ENCODE measurements at regions not wholly inside any gene's neighbourhood (a gene's known extent, or its start where the extent isn't known, plus 50 kb on each side); places are given as distances from the start of the nearest gene placed in this dataset.

DNA sequence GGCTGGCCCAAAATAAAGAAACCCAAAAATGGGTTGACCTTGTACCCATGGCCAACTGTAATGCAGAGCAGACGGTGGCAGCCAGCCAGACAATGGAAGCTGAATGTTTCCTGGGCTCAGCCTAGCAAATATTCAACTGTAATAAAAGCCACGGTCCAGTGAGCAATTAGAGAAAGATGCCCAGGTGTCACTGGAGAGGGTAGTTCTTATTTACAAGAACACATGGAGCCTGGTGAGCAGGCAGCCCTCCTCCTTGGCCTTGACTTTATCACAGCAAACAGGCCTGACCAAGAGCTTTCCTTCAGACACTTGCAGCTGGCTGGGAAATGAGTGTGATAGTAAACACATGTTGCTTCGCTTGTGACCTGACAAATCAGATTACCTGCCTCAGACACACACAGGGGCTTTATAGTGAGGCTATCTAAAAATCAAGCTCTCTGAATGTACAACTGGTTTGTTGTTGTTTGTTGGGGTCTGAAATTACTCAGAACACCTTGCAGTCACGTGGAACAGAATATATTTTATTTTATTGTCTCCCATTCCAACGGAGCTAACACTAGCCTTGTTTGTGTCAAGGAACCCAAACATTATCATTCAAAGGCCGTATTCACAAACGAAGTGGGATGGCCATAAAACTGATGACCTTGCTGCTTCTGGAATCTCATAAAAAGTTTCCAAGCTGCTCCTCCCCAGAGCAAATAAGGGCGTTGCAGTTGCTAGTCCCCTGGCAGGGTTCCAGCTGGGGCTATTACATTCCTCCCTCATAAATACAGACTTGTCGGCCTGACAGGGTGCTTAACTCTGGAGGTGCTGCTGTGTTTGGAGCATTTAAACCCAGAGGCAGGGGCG lies 161.1 kb downstream of the BBOX1 start:
- intact Hi-C loops (cut with DNase I) = loop anchor here (5.0 kb wide), 1 partner anchor 286 kb away; no protein-coding TSS in a partner anchor
- DNase-seq (ENCODE audit: missing footprints) (peak; percentile 73), ATAC-seq (peak; percentile 74)

DNA sequence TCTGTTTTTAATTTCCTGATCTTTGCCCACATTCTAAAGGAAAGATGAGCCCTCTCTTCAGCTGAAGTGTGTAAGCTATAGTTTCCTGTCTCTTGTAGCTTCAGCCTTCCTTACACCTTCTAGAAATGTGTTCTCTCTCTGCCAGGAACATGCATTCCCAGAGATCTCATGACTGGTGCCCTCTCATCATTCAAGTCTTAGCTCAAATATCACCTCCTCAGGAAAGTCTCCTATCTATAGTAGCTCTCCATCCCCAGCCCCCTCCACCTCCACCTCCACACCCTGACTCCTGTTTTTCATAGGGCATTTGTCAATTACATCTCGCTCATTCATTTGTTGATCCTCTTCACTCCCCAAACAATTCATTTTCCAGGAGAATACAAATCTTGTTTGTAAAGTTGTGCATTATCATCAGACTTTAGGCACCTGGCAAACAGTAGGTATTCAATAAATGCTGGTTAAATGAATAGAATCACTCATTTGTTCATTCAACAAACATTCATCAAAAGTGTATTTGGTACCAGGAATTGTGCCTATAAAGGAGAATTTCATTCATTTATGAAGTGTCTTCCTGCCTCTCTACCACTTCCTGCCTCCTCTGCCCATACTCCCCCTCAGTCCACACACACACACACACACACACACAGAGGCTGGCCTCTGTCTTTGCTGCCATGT lies 160.3 kb downstream of the BBOX1 start:
- DNase-seq (ENCODE audit: missing footprints) (no peak), ATAC-seq (no peak)
- intact Hi-C loops (cut with DNase I) = loop anchor here (5.0 kb wide), 1 partner anchor 286 kb away; no protein-coding TSS in a partner anchor

DNA sequence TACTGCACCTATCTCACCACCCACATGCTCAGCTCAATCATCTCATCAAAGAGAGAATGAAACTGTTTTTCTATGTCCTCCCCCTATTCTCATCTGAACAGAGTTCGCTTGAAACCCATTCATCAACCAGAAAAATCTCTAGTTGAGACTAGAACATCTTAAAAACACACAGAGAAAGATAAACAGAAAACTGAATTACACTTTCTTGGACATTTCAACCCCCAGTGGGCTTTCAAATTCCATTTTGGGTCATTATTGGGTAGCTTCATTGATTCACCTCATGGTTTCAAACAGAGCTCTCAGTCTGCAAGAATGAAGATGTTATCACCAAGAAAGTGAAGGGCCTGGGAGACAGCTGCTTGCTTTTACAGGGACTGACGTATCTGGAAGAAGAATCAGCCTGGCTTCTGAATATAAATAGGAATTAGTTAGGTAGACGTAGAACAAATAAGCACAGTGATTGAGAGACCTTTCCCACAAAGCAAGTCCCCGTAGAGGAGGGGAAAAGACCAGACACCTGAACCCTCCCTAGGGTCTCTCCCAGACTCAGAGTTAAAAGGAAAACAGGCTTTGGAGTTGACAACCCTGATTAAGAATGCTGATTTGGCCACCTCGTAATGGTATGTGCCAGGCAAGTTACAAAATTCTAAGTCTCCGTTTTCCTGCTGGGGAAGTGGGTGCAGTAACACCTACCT lies 155.7 kb downstream of the BBOX1 start:
- no peak for DNase-seq (ENCODE audit: missing footprints)
- intact Hi-C loops (cut with DNase I) = no loop called here
- no peak for ATAC-seq

DNA sequence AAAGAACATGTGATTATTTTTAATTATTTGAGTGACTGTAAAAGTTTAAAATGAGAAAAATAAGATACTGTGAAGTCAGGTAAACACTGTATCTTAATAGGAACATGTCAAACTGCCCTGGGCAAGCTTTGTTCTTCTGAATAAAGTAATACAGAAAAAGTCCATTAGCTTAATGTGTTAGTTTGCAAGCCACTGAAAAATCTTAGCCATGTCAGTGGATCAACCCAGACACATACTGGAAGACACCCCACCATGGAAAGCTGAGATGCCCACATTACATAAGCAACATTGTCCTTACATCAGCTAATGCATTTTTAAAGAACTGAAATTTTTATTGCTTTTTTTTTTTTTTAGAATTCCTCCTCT lies 155.2 kb downstream of the BBOX1 start:
- DNase-seq (ENCODE audit: missing footprints) (no peak), ATAC-seq (no peak)
- intact Hi-C loops (cut with DNase I) = no loop called here

DNA sequence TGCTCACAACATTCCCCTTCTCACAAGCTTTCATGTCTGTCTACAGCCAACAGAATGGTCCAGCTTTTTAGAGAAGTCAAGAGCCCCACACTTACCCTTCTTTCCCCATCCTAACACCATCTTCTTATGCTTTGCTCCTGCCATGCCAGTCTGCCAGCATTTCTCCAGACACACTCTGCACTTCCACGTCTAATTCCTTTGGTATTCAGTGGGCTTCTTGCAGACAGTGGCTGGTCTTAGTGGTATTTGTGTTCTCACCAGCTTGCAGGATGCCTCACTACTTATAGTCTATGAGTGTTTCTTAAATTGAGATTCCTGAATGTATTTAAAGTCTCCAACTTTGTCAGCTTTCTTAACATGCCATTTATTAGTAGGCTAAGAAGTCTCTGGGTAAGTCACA lies 154.4 kb downstream of the BBOX1 start:
- DNase-seq (ENCODE audit: missing footprints) (no peak), ATAC-seq (no peak)
- intact Hi-C loops (cut with DNase I) = no loop called here

DNA sequence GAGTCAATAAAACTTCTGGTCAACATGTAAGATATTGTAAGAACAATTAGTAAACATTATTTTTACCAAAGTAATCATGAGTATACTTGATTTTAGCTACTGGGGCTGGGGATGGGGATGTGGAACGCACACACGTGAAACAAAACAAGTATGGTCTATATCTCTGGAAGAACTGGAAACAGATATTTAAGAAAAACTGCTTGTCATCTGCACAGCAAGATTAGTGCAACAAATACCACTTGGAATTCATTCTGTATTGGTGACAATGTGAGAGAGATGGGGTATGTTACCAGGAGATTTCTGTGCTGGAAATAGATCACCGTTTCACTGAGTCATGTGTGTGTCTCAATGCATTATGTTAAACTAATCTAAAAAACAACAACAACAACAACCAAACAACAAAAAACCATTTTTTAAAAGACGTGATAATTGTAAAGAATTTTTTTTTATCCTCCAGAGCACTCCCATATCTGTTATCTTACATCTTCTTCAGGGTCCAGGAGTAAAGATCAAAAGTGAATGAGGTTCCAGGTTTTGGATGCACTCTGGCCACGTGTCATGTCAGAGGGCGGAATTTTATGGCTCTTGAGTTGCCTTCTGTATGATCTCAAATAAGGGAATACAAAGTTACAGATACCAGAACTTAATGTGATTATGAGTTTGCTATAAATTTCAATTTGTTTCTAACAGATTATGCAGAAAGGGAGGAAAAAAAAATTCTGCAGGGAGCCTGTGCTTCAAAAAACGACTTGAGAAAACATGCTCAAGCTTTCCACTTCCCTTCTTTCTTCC lies 153.0 kb downstream of the BBOX1 start:
- DNase-seq (ENCODE audit: missing footprints) = no peak
- intact Hi-C loops (cut with DNase I) = no loop called here
- no peak for ATAC-seq

DNA sequence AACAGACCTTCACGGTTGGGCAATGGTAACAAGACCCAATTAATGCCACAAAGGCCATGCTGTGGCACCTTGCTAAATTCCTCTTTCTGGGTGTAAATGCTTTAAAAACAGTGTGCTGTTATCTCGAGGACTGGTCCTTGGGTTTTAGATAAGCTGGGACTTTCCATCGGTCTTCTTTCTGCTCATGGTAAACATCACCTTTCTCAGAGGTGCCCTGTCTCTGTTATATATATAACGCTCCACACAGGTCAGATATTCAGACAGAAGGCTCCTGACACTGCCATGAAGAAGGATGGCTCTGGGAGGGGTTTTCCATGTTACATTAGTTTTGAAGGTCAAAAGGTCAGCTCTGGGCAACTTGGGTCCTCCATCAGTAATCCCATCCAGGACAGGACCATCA lies 151.6 kb downstream of the BBOX1 start:
- intact Hi-C loops (cut with DNase I) = no loop called here
- DNase-seq (ENCODE audit: missing footprints) (no peak), ATAC-seq (no peak)

DNA sequence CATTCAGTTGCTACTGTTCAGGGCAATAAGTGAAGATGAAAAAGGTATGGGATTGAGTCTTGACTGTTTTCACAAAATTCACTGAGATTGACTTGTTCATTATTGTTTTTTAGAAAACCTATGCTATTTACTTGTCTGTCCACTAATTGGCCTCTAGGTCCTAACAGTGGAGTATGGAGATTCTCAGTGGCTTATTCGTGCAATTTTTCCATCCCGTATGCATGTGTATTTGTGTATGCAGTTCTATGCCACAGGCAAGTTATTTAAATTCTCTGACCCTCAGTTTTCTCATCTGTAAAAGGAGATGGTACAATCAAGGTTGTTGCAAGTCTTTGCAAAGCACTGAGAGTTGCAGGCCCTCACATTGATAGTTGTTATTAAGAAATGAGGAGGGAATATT lies 151.0 kb downstream of the BBOX1 start:
- DNase-seq (ENCODE audit: missing footprints) = no peak
- no peak for ATAC-seq
- intact Hi-C loops (cut with DNase I) = no loop called here

DNA sequence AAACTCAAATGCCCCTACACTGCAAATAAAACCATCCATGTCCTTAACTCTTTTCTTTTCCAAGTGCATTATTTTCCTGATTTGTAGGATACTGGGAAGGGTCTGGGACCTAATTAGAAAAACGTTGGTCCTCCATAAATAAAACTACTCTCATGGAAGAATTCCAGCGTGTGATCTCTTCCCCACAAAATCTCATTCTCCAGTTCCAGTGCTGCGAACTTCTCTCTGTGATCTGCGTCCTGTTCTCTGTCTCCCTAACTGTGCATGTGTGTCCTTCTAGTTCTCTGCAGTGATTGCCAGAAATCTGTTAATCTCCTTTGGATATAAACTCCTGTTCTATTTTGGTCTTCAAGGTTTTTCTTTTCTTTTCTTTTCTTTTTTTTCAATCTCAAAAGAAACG lies 148.1 kb downstream of the BBOX1 start:
- no peak for ATAC-seq
- intact Hi-C loops (cut with DNase I) = loop anchor here (10.0 kb wide), 1 partner anchor 166 kb away; no protein-coding TSS in a partner anchor
- no peak for DNase-seq (ENCODE audit: missing footprints)

DNA sequence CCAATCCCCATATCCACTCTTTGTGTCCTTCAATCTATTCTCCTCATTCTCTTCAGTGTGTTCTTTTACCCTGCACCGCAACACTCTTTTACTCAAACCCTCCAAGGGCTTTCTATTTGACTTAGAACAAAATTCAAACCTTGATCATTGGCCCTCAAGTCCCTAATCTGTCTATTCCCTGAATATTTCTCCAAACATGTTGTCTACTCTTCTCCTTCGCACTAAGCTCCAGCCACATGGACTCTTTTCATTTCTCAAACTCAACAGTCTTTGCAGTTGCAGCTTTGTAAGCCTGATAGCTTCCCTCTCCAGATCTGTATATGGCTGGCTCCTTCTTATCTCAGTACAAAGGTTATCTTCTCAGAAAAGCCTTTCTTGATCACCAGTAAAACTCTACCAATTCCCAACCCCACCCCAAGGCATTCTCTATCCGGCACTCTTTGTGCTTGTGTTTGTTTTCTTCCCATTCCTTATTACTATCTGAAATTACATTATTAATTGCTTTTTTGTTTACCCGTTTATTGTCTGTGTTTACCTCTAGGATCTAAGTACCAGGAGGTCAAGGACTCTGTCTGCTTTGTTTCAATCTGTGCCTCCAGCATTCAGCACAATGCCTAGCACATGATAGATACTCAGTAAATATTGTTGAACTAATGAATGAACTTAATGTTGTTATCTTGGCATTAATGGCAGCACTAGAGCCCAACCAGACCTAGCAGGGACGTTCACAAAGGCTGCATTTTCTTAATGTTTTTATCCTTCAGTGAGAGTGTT lies 147.4 kb downstream of the BBOX1 start:
- intact Hi-C loops (cut with DNase I) = loop anchor here (10.0 kb wide), 1 partner anchor 167 kb away; no protein-coding TSS in a partner anchor
- ATAC-seq (no peak), DNase-seq (ENCODE audit: missing footprints) (no peak)

DNA sequence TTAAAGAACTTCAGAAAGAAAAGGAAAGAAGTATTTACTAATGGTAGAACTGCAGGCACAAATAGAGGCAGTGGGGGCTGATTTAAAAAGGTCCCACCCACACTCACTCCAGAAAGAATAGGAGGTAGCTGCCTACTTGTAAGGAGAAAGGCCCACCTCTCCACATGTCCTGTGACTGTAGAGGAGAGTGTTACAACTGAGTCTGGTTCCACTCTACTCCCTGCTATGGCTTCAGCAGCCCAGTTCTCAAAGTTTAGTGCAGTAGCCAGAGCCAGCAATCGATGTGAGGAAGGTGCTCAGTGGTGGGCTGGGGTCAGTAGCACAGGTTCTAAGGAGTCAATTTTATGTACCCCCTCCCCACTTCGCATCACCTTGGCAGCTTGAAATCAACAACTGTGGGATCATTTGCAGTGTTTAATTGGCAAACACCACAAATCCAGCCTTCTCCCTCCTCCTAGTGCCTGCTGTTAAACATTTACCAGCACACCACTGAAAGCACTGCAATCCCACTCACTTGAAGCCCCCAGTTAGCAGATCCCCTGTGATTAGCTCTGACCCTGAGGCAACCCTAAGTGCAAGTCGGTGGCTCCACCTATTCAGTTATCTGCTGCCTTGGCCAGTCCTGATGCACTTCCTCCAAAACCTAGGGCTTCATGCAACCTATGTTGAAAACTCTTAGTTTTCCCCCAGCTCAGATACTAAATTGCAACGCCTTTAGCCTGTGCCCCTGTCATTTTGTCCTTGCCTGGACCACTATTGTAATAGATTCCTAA lies 146.6 kb downstream of the BBOX1 start:
- no peak for ATAC-seq
- no peak for DNase-seq (ENCODE audit: missing footprints)
- intact Hi-C loops (cut with DNase I) = loop anchor here (10.0 kb wide), 1 partner anchor 168 kb away; no protein-coding TSS in a partner anchor

DNA sequence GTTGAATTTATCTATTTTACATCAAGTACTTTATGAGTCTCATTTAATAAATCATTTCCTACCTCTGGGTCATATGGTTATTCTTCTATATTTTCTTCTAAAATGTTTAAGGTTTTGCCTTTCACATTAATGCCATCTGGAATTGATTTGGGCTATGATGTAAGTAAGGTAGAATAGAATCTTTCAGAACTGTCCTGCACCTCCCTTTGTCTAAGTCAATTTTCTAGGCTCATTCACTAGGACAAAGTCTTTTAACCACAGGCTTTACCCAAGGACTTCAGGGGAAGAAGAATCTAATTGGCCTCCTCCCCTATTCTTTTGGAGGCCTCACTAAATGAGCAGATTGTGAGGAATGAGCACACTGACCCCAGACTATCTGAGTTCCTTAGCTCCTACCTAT lies 146.0 kb downstream of the BBOX1 start:
- intact Hi-C loops (cut with DNase I) = loop anchor here (10.0 kb wide), 1 partner anchor 168 kb away; no protein-coding TSS in a partner anchor
- ATAC-seq (no peak), DNase-seq (ENCODE audit: missing footprints) (no peak)

DNA sequence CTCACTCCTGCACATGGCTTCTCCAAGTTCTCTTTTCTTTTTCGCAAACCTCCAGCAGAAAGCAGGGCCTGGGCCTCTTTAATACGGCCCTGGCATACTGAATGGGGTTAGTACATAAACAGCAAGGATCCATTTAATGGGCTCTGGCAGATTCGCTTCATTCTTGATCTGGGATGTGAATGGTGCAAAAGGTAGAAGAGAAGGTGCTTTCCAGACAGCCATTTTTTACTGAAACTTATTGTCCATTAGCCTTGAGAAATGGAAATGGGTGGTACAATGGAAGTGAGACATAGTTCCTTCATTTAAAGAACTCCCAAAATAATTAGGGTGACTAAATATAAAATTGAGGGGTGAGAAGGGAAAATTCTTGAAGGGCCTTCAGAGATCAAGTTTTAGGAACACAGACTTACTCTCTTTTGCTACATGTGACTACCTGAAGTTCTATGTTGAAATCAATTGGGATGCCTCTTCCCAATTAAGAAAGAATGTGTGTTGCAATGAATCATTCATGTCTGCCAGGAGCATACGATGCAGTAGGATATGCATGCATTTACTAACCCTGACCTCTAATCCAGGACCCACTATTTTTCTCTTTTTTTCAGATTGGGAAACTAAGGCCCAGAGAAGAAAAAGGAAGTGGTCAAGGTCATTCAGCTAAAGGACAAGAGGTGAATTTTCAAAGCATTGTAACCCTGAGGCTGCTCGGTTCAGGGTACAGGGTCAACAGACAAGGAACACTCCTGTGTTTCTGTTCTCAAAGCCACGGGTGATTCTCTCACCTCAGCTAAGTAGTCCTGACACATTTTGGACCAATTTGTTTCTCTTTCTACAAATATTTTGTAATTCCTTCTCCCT lies 144.1 kb downstream of the BBOX1 start:
- no peak for ATAC-seq
- intact Hi-C loops (cut with DNase I) = loop anchor here (1.0 to 10.0 kb wide), 3 partner anchors 112 to 302 kb away; no protein-coding TSS in a partner anchor
- DNase-seq (ENCODE audit: missing footprints) = no peak

DNA sequence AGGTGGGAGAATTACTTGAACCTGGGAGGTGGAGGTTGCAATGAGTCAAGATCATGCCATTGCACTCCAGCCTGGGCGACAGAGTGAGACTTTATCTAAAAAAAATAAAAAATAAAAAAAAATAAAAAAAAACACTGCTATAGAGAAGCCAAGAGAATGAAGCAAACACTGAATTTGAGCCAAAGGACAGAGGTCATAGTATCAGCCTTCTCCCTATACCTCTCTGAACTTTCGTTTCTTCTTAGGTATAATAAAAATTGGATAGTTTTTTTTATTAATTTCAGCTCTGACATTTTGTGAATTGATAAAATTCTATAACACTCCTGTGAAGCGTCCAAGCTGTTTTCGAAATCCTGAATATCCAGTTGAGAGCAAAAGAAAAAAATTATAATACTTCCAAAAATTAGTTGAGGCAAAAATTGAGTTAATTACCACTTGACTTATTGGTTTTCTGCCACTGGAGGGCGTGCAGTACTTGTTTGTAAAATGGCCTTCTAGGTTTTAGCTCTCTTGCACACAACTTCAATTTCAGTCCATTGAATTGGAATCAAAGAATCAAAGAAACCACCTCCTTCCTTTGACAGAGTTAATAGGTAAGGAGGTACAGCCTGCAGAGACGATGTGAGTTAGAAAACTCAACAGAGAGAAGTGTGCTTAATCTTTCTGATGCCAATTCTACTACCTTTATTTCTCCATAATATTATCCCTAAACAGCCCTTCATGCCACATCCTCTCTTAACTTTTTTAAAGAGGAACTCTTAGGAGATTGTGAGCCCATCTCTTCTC lies 143.2 kb downstream of the BBOX1 start:
- ATAC-seq (peak; percentile 53), DNase-seq (ENCODE audit: missing footprints) (no peak)
- intact Hi-C loops (cut with DNase I) = loop anchor here (1.0 to 10.0 kb wide), 3 partner anchors 113 to 302 kb away; no protein-coding TSS in a partner anchor

DNA sequence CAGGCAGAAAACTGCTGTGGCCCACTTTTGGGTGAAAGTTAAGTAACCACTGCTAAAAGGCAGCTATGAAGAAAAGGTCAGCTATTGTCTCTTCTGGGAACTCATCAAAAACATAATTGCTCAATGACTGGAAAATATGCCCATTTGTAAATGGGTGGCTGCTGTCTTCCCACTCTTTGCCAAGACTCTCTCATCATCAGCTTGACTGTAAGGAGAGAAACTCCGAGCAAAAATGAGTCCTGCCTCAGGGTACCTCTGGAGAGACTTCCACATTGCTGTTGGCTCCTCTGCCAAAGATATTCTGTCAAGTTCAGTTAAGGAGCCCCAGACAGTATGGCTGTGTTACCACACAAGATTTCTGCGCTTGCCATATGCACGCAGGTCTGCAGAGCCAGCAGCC lies 138.7 kb downstream of the BBOX1 start:
- ATAC-seq (no peak), DNase-seq (ENCODE audit: missing footprints) (no peak)
- intact Hi-C loops (cut with DNase I) = no loop called here

DNA sequence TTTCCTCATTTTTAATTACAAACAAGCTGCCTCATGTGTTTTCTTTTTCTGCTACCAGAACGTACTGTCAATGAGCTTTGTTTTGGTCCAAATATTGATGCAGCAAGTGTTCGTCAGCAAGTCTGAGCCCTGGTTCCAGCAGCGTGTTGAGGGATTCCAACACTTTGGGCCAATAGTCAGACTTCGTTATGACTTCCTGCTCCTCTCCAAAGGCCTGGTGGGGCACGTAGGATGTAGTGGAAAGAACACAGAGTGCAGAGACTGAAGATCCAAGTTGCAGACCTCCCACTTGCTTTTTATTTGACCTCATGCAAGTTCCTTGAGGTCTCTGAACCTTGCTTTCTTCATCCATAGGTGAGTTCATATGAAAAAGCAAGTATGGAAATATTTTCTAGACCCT lies 138.2 kb downstream of the BBOX1 start:
- intact Hi-C loops (cut with DNase I) = no loop called here

More for the DNA sequence above, 138.2 kb downstream of the BBOX1 start:
- no peak for ATAC-seq
- no peak for DNase-seq (ENCODE audit: missing footprints)

All from Right ventricle myocardium inferior (tissue), 1 donor.